GM12872 (cell line): ENCODE measurements at regions not wholly inside any gene's neighbourhood (a gene's known extent, or its start where the extent isn't known, plus 50 kb on each side); places are given as distances from the start of the nearest gene placed in this dataset.

Source experiments
- TF ChIP-seq, protein P1 (sequence below): IDR thresholded peaks from 3 replicates; pipeline ENCODE4 v1.5.1; 2011; ENCODE audit warnings: low read depth, mild to moderate bottlenecking, low read length, moderate library complexity; ENCODE audit not compliant: insufficient read depth

GRCh38 chr6:22072949-22073348, 223.9 kb downstream of the PRL start:
- TF ChIP-seq, protein P1, sequence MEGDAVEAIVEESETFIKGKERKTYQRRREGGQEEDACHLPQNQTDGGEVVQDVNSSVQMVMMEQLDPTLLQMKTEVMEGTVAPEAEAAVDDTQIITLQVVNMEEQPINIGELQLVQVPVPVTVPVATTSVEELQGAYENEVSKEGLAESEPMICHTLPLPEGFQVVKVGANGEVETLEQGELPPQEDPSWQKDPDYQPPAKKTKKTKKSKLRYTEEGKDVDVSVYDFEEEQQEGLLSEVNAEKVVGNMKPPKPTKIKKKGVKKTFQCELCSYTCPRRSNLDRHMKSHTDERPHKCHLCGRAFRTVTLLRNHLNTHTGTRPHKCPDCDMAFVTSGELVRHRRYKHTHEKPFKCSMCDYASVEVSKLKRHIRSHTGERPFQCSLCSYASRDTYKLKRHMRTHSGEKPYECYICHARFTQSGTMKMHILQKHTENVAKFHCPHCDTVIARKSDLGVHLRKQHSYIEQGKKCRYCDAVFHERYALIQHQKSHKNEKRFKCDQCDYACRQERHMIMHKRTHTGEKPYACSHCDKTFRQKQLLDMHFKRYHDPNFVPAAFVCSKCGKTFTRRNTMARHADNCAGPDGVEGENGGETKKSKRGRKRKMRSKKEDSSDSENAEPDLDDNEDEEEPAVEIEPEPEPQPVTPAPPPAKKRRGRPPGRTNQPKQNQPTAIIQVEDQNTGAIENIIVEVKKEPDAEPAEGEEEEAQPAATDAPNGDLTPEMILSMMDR, result no peak

DNA sequence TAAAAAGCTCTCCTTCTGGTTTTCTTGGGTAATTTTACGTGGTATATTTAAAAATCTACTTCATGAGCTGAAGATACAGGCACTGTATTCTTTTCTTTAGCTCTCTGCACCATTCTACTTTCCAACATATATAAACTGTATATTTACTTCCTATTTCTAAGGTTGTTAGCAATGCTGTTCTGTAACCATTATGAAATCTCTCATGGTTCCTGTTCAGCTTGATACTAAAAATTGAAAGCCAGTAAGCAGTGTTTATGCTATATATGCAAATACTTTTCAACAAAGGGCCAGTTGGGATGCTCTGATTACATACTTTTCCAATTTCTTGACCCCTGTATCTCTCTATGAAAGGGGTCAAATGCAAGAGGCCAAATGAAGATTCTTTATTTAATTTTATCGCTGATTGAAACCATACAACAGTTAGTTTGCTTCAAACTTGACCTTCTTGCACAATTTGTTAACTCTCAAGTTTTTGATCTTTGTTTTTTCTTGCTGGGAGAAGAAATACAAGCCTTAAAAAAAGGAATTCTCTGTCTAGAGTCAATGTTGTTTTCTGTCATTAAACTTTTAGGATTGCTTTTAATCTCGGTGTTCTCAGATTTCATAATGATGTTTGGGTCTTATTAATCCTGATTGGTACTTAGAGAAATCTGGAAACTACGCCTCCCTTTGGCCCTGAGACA, 223.2 kb downstream of the PRL start:
- TF ChIP-seq, protein P1, result no peak

DNA sequence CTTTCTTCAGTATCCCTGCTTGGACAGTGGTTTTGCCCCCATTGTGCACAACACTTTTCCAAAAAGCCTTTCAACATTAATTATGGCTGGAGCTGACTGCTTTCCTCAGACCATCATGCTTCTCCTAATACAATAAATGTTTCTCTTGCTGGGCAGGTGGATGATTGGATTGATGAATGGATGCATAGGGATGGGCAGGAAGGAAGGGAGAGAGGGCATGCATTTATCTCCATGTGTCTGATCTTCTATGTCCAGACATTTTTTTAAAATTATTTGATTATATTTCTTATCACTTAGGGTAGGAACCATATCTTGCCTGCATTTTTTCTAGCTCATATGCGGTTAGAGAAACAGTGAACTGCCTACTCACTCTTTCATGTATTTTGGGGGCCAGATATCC, 218.5 kb downstream of the PRL start:
- TF ChIP-seq, protein P1, result no peak

- TF ChIP-seq, protein P1, result no peak
Measured at GRCh38 chr6:22078802-22079545, 217.9 kb downstream of the PRL start.

DNA sequence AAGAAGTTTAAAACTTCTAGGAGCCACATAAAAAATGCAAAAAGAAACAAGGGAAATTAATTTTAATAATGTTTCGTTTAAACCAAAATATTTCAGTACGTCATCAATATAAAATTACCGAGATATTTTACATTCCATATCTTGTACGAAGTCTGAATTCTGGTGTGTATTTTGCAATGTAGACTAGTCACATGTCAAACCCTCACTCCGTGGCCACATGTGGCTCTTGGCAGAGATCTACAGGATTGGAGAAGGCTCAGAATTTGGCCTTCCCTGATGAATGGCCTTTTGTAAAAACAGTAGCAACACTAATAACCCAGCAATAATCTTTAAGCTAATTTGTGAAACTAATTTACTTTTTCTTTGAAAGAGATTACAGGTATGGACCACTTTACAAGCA, 217.1 kb downstream of the PRL start:
- TF ChIP-seq, protein P1, result no peak

- TF ChIP-seq, protein P1, result no peak
Measured at GRCh38 chr6:22081709-22082108, 215.1 kb downstream of the PRL start.

DNA sequence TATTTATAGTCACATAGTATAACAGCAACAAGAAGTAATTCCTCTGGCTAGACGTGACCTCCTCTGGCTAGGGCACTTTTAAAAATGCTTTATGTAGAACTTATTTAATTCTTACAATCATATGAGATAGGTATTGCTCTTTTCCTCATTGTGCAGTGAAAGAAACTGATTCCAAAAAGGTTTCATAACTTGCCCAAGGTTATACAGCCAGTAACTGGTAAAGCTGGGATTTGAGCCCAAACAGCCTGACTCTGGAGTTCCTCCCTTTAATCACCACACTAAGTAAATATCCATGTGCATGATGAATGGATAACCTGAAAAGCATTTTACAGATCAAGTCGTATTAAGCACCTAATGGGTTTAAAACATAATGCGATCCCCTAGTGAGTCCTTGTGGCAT, 214.6 kb downstream of the PRL start:
- TF ChIP-seq, protein P1, result no peak
